ENCODE measurements at regions not wholly inside any gene's neighbourhood (a gene's known extent, or its start where the extent isn't known, plus 50 kb on each side); places are given as distances from the start of the nearest gene placed in this dataset.

- no peak for TF ChIP-seq CTCF (IDR thresholded peaks at IDR 0.05)
- Histone ChIP-seq H3K4me3 (ENCODE audit: low read depth in 1 of 2, low read length in 1 of 2) (no peak overlapping the region), H3K4me1 (ENCODE audit: control insufficient read depth in 1 of 2, insufficient read depth in 1 of 2, low read depth in 1 of 2, low read length in 1 of 2) (no peaks in the 10 kb centered on the region), H3K27ac (no peak overlapping the region), H3K9me3 (no peaks in the 10 kb centered on the region), H3K36me3 (no peaks in the 10 kb centered on the region), H3K27me3 (no peaks in the 10 kb centered on the region)
These were observed 2171.4 kb downstream of the LRRC4C start for GRCh38 chr11:39288011-39288410.

GRCh38 chr11:39268176-39268690 is 2191.2 kb downstream of the LRRC4C start:
- Histone ChIP-seq H3K36me3 (no peaks in the 10 kb centered on the region), H3K4me1 (ENCODE audit: control insufficient read depth in 1 of 2, insufficient read depth in 1 of 2, low read depth in 1 of 2, low read length in 1 of 2) (no peaks in the 10 kb centered on the region), H3K4me3 (ENCODE audit: low read depth in 1 of 2, low read length in 1 of 2) (no peak overlapping the region), H3K9me3 (no peaks in the 10 kb centered on the region), H3K27ac (no peak overlapping the region), H3K27me3 (no peaks in the 10 kb centered on the region)
- no peak for TF ChIP-seq CTCF (IDR thresholded peaks at IDR 0.05)

- TF ChIP-seq CTCF (IDR thresholded peaks at IDR 0.05) = no peak
- Histone ChIP-seq H3K36me3 (no peaks in the 10 kb centered on the region), H3K9me3 (no peaks in the 10 kb centered on the region), H3K4me1 (ENCODE audit: control insufficient read depth in 1 of 2, insufficient read depth in 1 of 2, low read depth in 1 of 2, low read length in 1 of 2) (no peaks in the 10 kb centered on the region), H3K27me3 (no peaks in the 10 kb centered on the region), H3K4me3 (ENCODE audit: low read depth in 1 of 2, low read length in 1 of 2) (no peak overlapping the region), H3K27ac (no peak overlapping the region)
These were observed 2203.8 kb downstream of the LRRC4C start for GRCh38 chr11:39255648-39256047.

GRCh38 chr11:39249566-39250365 is 2209.7 kb downstream of the LRRC4C start:
- H3K4me3 ChIP-seq (ENCODE audit: low read depth in 1 of 2, low read length in 1 of 2) = no peak overlapping the region
- no peak overlapping the region for H3K27ac ChIP-seq
- no peaks in the 10 kb centered on the region for H3K4me1 ChIP-seq (ENCODE audit: control insufficient read depth in 1 of 2, insufficient read depth in 1 of 2, low read depth in 1 of 2, low read length in 1 of 2)
- no peaks in the 10 kb centered on the region for H3K27me3 ChIP-seq
- no peaks in the 10 kb centered on the region for H3K36me3 ChIP-seq
- TF ChIP-seq CTCF (IDR thresholded peaks at IDR 0.05) = no peak
- no peaks in the 10 kb centered on the region for H3K9me3 ChIP-seq

GRCh38 chr11:39247570-39248137 is 2211.8 kb downstream of the LRRC4C start:
- Histone ChIP-seq H3K27ac (no peak overlapping the region), H3K4me1 (ENCODE audit: control insufficient read depth in 1 of 2, insufficient read depth in 1 of 2, low read depth in 1 of 2, low read length in 1 of 2) (no peaks in the 10 kb centered on the region), H3K27me3 (no peaks in the 10 kb centered on the region), H3K4me3 (ENCODE audit: low read depth in 1 of 2, low read length in 1 of 2) (no peak overlapping the region), H3K36me3 (no peaks in the 10 kb centered on the region), H3K9me3 (no peaks in the 10 kb centered on the region)
- no peak for TF ChIP-seq CTCF (IDR thresholded peaks at IDR 0.05)

Measured in neutrophil (primary cell).